ENCODE measurements at regions not wholly inside any gene's neighbourhood (a gene's known extent, or its start where the extent isn't known, plus 50 kb on each side); places are given as distances from the start of the nearest gene placed in this dataset.

DNA sequence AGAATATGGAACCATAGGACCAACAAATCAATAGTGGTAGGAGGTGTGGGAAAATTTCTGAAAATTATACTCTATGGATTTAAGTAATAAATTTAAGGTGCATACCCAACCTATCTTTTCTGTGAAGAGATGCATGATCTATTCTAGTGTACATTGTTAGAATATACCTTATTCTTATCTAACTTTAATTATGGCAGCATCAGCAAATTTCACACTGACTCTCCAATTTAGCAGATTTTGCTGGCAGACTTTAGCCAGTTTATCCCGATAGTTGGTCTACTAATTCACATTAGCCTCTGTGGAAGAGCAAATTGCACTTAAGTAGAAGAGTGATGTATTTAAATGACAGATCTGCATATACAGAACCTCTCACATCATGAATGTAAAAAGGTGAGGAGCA, 400.0 kb downstream of the PLA2G4A start:
- Histone ChIP-seq H3K27ac (ENCODE audit: low read length) (no peak overlapping the region), H3K36me3 (ENCODE audit: control insufficient read depth, insufficient read depth, low read length) (no peaks in the 10 kb centered on the region), H3K27me3 (ENCODE audit: control insufficient read depth, insufficient read depth, low read length) (no peaks in the 10 kb centered on the region), H3K4me3 (ENCODE audit: low read length) (no peak overlapping the region), H3K4me1 (ENCODE audit: control insufficient read depth, insufficient read depth, low read length) (no peaks in the 10 kb centered on the region), H3K9me3 (ENCODE audit: control insufficient read depth, insufficient read depth, low read length) (no peaks in the 10 kb centered on the region)
- no peak for DNase-seq (ENCODE audit: low read depth, low spot score)
- WGBS (ENCODE audit: insufficient coverage, insufficient read length) = no CpG with 5 or more reads among the region's 1 CpG

DNA sequence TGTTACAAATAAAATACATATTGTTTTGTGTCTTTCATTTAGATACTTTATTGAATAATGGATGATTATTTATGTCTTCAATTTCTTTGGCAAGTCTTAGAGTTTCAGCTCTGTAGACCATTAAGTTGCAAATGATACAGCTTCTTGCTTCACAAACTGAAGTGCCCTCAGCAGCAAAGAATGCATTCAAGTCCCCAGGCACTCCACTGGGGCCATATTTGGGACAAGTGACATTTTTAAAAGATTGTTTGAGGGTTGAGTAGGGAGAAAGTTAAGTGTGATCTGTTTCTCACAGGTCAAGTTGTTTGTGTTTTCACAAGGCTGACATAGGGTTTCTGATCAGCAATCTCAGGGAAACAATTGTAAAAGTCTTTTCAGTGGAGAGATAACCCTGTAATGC, 400.7 kb downstream of the PLA2G4A start:
- Histone ChIP-seq H3K4me1 (ENCODE audit: control insufficient read depth, insufficient read depth, low read length) (no peaks in the 10 kb centered on the region), H3K27me3 (ENCODE audit: control insufficient read depth, insufficient read depth, low read length) (no peaks in the 10 kb centered on the region), H3K9me3 (ENCODE audit: control insufficient read depth, insufficient read depth, low read length) (no peaks in the 10 kb centered on the region), H3K4me3 (ENCODE audit: low read length) (no peak overlapping the region), H3K36me3 (ENCODE audit: control insufficient read depth, insufficient read depth, low read length) (no peaks in the 10 kb centered on the region), H3K27ac (ENCODE audit: low read length) (no peak overlapping the region)
- DNase-seq (ENCODE audit: low read depth, low spot score) = no peak

- no peak for DNase-seq (ENCODE audit: low read depth, low spot score)
- Histone ChIP-seq H3K9me3 (ENCODE audit: control insufficient read depth, insufficient read depth, low read length) (no peaks in the 10 kb centered on the region), H3K4me3 (ENCODE audit: low read length) (no peak overlapping the region), H3K36me3 (ENCODE audit: control insufficient read depth, insufficient read depth, low read length) (no peaks in the 10 kb centered on the region), H3K4me1 (ENCODE audit: control insufficient read depth, insufficient read depth, low read length) (no peaks in the 10 kb centered on the region), H3K27me3 (ENCODE audit: control insufficient read depth, insufficient read depth, low read length) (no peaks in the 10 kb centered on the region), H3K27ac (ENCODE audit: low read length) (no peak overlapping the region)
- no CpG with 5 or more reads among the region's 1 CpG for WGBS (ENCODE audit: insufficient coverage, insufficient read length)
These were observed 406.0 kb downstream of the PLA2G4A start for GRCh38 chr1:187234706-187235105.

GRCh38 chr1:187236199-187236598, 407.4 kb downstream of the PLA2G4A start:
- WGBS (ENCODE audit: insufficient coverage, insufficient read length) = no CpG with 5 or more reads among the region's 2 CpGs
- H3K27ac ChIP-seq (ENCODE audit: low read length) = no peak overlapping the region
- no peaks in the 10 kb centered on the region for H3K36me3 ChIP-seq (ENCODE audit: control insufficient read depth, insufficient read depth, low read length)
- H3K27me3 ChIP-seq (ENCODE audit: control insufficient read depth, insufficient read depth, low read length) = no peaks in the 10 kb centered on the region
- H3K4me3 ChIP-seq (ENCODE audit: low read length) = no peak overlapping the region
- DNase-seq (ENCODE audit: low read depth, low spot score) = no peak
- no peaks in the 10 kb centered on the region for H3K4me1 ChIP-seq (ENCODE audit: control insufficient read depth, insufficient read depth, low read length)
- no peaks in the 10 kb centered on the region for H3K9me3 ChIP-seq (ENCODE audit: control insufficient read depth, insufficient read depth, low read length)

- Histone ChIP-seq H3K27me3 (ENCODE audit: control insufficient read depth, insufficient read depth, low read length) (no peaks in the 10 kb centered on the region), H3K9me3 (ENCODE audit: control insufficient read depth, insufficient read depth, low read length) (no peaks in the 10 kb centered on the region), H3K4me1 (ENCODE audit: control insufficient read depth, insufficient read depth, low read length) (no peaks in the 10 kb centered on the region), H3K27ac (ENCODE audit: low read length) (no peak overlapping the region), H3K4me3 (ENCODE audit: low read length) (no peak overlapping the region), H3K36me3 (ENCODE audit: control insufficient read depth, insufficient read depth, low read length) (no peaks in the 10 kb centered on the region)
- DNase-seq (ENCODE audit: low read depth, low spot score) = no peak
- WGBS (ENCODE audit: insufficient coverage, insufficient read length) = no CpG with 5 or more reads among the region's 2 CpGs
These were observed 407.9 kb downstream of the PLA2G4A start for GRCh38 chr1:187236676-187237075.

DNA sequence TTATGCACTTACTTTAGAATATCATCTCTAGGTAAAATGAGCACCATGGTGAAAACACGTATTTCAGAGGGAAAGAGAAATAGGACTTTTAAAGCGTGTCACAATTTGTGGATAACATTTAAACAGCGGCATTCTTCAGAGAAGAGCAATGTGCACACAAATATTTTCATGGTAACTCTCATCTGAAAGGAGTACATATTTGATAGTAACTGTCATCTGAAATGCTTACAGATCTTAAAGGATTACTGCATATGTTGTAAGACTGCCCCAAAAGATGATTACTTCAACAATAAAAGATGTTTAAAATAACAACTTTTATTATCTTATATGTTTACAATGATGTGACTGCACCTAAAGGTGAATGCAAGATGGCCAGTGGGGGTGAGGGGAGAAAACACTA, 408.8 kb downstream of the PLA2G4A start:
- Histone ChIP-seq H3K4me1 (ENCODE audit: control insufficient read depth, insufficient read depth, low read length) (no peaks in the 10 kb centered on the region), H3K36me3 (ENCODE audit: control insufficient read depth, insufficient read depth, low read length) (no peaks in the 10 kb centered on the region), H3K4me3 (ENCODE audit: low read length) (no peak overlapping the region), H3K9me3 (ENCODE audit: control insufficient read depth, insufficient read depth, low read length) (no peaks in the 10 kb centered on the region), H3K27me3 (ENCODE audit: control insufficient read depth, insufficient read depth, low read length) (no peaks in the 10 kb centered on the region), H3K27ac (ENCODE audit: low read length) (no peak overlapping the region)
- WGBS (ENCODE audit: insufficient coverage, insufficient read length) = no CpG with 5 or more reads among the region's 3 CpGs
- no peak for DNase-seq (ENCODE audit: low read depth, low spot score)

GRCh38 chr1:187241971-187242370, 413.2 kb downstream of the PLA2G4A start:
- no peak for DNase-seq (ENCODE audit: low read depth, low spot score)
- H3K36me3 ChIP-seq (ENCODE audit: control insufficient read depth, insufficient read depth, low read length) = no peaks in the 10 kb centered on the region
- no peaks in the 10 kb centered on the region for H3K9me3 ChIP-seq (ENCODE audit: control insufficient read depth, insufficient read depth, low read length)
- H3K27ac ChIP-seq (ENCODE audit: low read length) = no peak overlapping the region
- H3K4me3 ChIP-seq (ENCODE audit: low read length) = no peak overlapping the region
- H3K27me3 ChIP-seq (ENCODE audit: control insufficient read depth, insufficient read depth, low read length) = no peaks in the 10 kb centered on the region
- no peaks in the 10 kb centered on the region for H3K4me1 ChIP-seq (ENCODE audit: control insufficient read depth, insufficient read depth, low read length)

GRCh38 chr1:187244623-187245022, 415.9 kb downstream of the PLA2G4A start:
- WGBS (ENCODE audit: insufficient coverage, insufficient read length) = no CpG with 5 or more reads among the region's 4 CpGs
- Histone ChIP-seq H3K4me1 (ENCODE audit: control insufficient read depth, insufficient read depth, low read length) (no peaks in the 10 kb centered on the region), H3K4me3 (ENCODE audit: low read length) (no peak overlapping the region), H3K27me3 (ENCODE audit: control insufficient read depth, insufficient read depth, low read length) (no peaks in the 10 kb centered on the region), H3K27ac (ENCODE audit: low read length) (no peak overlapping the region), H3K36me3 (ENCODE audit: control insufficient read depth, insufficient read depth, low read length) (no peaks in the 10 kb centered on the region), H3K9me3 (ENCODE audit: control insufficient read depth, insufficient read depth, low read length) (no peaks in the 10 kb centered on the region)
- no peak for DNase-seq (ENCODE audit: low read depth, low spot score)

GRCh38 chr1:187245201-187245600, 416.5 kb downstream of the PLA2G4A start:
- Histone ChIP-seq H3K9me3 (ENCODE audit: control insufficient read depth, insufficient read depth, low read length) (no peaks in the 10 kb centered on the region), H3K36me3 (ENCODE audit: control insufficient read depth, insufficient read depth, low read length) (no peaks in the 10 kb centered on the region), H3K4me3 (ENCODE audit: low read length) (no peak overlapping the region), H3K4me1 (ENCODE audit: control insufficient read depth, insufficient read depth, low read length) (no peaks in the 10 kb centered on the region), H3K27me3 (ENCODE audit: control insufficient read depth, insufficient read depth, low read length) (no peaks in the 10 kb centered on the region), H3K27ac (ENCODE audit: low read length) (no peak overlapping the region)
- DNase-seq (ENCODE audit: low read depth, low spot score) = no peak
- WGBS (ENCODE audit: insufficient coverage, insufficient read length) = no CpG with 5 or more reads among the region's 1 CpG

- Histone ChIP-seq H3K9me3 (ENCODE audit: control insufficient read depth, insufficient read depth, low read length) (no peaks in the 10 kb centered on the region), H3K4me1 (ENCODE audit: control insufficient read depth, insufficient read depth, low read length) (no peaks in the 10 kb centered on the region)
- no CpG with 5 or more reads among the region's 1 CpG for WGBS (ENCODE audit: insufficient coverage, insufficient read length)
These were observed 420.4 kb downstream of the PLA2G4A start for GRCh38 chr1:187249196-187249595.

DNA sequence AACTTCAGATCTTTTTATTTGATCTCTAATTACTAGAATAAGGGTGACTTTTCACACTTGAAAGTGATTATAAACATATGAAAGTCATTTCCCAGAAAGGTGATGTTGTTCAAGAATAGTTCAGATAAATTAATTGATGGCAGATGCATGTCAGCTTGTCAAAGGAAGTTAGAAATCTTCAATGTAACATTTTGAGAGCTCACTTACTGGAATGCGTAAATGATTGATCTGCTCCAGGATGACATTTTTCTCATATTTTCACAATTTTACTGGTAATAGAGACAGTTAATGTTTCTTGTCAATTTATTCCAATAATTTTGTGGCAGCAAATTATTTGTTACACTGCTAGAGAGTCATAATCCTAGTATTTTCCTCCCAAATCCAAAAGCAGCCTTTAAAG, 424.2 kb downstream of the PLA2G4A start:
- Histone ChIP-seq H3K4me3 (ENCODE audit: low read length) (no peak overlapping the region), H3K27me3 (ENCODE audit: control insufficient read depth, insufficient read depth, low read length) (no peaks in the 10 kb centered on the region), H3K27ac (ENCODE audit: low read length) (no peak overlapping the region), H3K36me3 (ENCODE audit: control insufficient read depth, insufficient read depth, low read length) (no peaks in the 10 kb centered on the region), H3K4me1 (ENCODE audit: control insufficient read depth, insufficient read depth, low read length) (no peaks in the 10 kb centered on the region), H3K9me3 (ENCODE audit: control insufficient read depth, insufficient read depth, low read length) (no peaks in the 10 kb centered on the region)
- no peak for DNase-seq (ENCODE audit: low read depth, low spot score)
- WGBS (ENCODE audit: insufficient coverage, insufficient read length) = no CpG with 5 or more reads among the region's 1 CpG

More at GRCh38 chr1:187249196-187249595, 420.4 kb downstream of the PLA2G4A start:
- no peaks in the 10 kb centered on the region for H3K27me3 ChIP-seq (ENCODE audit: control insufficient read depth, insufficient read depth, low read length)
- H3K36me3 ChIP-seq (ENCODE audit: control insufficient read depth, insufficient read depth, low read length) = no peaks in the 10 kb centered on the region
- H3K27ac ChIP-seq (ENCODE audit: low read length) = no peak overlapping the region
- H3K4me3 ChIP-seq (ENCODE audit: low read length) = no peak overlapping the region
- DNase-seq (ENCODE audit: low read depth, low spot score) = no peak

All from iPS DF 6.9 (cell line).